HCT116 (cell line): ENCODE measurements at regions not wholly inside any gene's neighbourhood (a gene's known extent, or its start where the extent isn't known, plus 50 kb on each side); places are given as distances from the start of the nearest gene placed in this dataset.

ENCODE experiments used
- ATAC-seq: fragments of 200-7000 bp; cut with Tn5 transposase; 2 replicates; pipeline ENCODE4 v1.9.1; 2020; ENCODE audit warnings: mild to moderate bottlenecking, moderate library complexity
- BruUV-seq: library from RNA; stranded (reverse); fragments of 400-500 nt; replicated peaks from 2 replicates; lab custom pipeline; 2021; lab: Mats Ljungman, UMichigan
- CTCF ChIA-PET: fragments of 300-600 bp; sonication (Branson Sonifier 250); formaldehyde crosslinking; loops from one replicate; lab custom pipeline; 2021; ENCODE audit warnings: antibody characterized with exemption; lab: Charles Lee
- POLR2A ChIA-PET: fragments of 300-600, 350-600 bp; sonication (Branson Sonifier 250); formaldehyde crosslinking; loops from one replicate; lab custom pipeline; 2021; ENCODE audit warnings: antibody characterized with exemption; lab: Charles Lee
- RAD21 ChIA-PET, 2 experiments: fragments of 300-600 bp; sonication (Branson Sonifier 250); formaldehyde crosslinking; loops; one replicate each; lab custom pipeline; 2023; ENCODE audit warnings: low total read pairs in 2 of 2; ENCODE audit not compliant: uncharacterized antibody in 2 of 2, unreplicated experiment in 2 of 2, low non-redundant PET in 1 of 2; lab: Charles Lee
- DNase-seq: peaks from one replicate; pipeline ENCODE4 v3.0.0-alpha.2; 2010; ENCODE audit warnings: low read depth, low spot score
- H2AFZ ChIP-seq: fragments of 200-600 bp; shearing (Covaris generic), sonication (generic); 2 replicates; pipeline ENCODE4 v1.6.1; 2017; ENCODE audit warnings: low read depth, mixed run types, mixed read lengths, antibody characterized with exemption, low read length; ENCODE audit not compliant: poor library complexity, severe bottlenecking
- H3K27ac ChIP-seq: 2 replicates; pipeline ENCODE4 v1.5.1; 2012; ENCODE audit warnings: low read depth, low read length
- H3K27me3 ChIP-seq: fragments of 200-600 bp; sonication (generic); 2 replicates; pipeline ENCODE4 v1.6.1; 2016; ENCODE audit warnings: mixed run types, low read length, mixed read lengths; ENCODE audit not compliant: insufficient read depth
- H3K36me3 ChIP-seq, 2 experiments: fragments of 200-500 bp in 1 of 2; fragments of 200-600 bp in 1 of 2; sonication (Bioruptor generic) in 1 of 2; sonication (generic) in 1 of 2; 2 replicates each; pipeline versions ENCODE4 v1.5.1 to v1.6.1; 2014 to 2016; ENCODE audit warnings: low read length in 2 of 2, inconsistent platforms in 1 of 2, mixed read lengths in 1 of 2, mixed run types in 1 of 2; ENCODE audit not compliant: insufficient read depth in 2 of 2, control insufficient read depth in 1 of 2
- H3K4me1 ChIP-seq, 2 experiments: fragments of 200-600 bp in 1 of 2; sonication (generic) in 1 of 2; 2 replicates each; pipeline versions ENCODE4 v1.5.1 to v1.6.1; 2012 to 2017; ENCODE audit warnings: low read length in 2 of 2, inconsistent platforms in 1 of 2, mild to moderate bottlenecking in 1 of 2, mixed read lengths in 1 of 2, mixed run types in 1 of 2, moderate library complexity in 1 of 2; ENCODE audit not compliant: insufficient read depth in 2 of 2, control insufficient read depth in 1 of 2
- H3K4me2 ChIP-seq: fragments of 200-600 bp; sonication (generic); 2 replicates; pipeline ENCODE4 v1.6.1; 2017; ENCODE audit warnings: mixed run types, low read length, mixed read lengths
- H3K4me3 ChIP-seq, 2 experiments: fragments of 200-600 bp in 1 of 2; sonication (generic) in 1 of 2; replicated peaks in 1 of 2; 2 replicates each; pipeline ENCODE4 v1.5.1; 2011 to 2016; ENCODE audit warnings: low read length in 2 of 2, control low read depth in 1 of 2, low read depth in 1 of 2, mild to moderate bottlenecking in 1 of 2, mixed read lengths in 1 of 2, mixed run types in 1 of 2
- H3K79me2 ChIP-seq: fragments of 200-600 bp; sonication (generic); 2 replicates; pipeline ENCODE4 v1.6.1; 2017; ENCODE audit warnings: mild to moderate bottlenecking, mixed run types, low read length, moderate library complexity, mixed read lengths; ENCODE audit not compliant: insufficient read depth
- H3K9ac ChIP-seq: fragments of 200-600 bp; sonication (generic); 2 replicates; pipeline ENCODE4 v1.6.1; 2016; ENCODE audit warnings: low read length, mixed read lengths
- H3K9me2 ChIP-seq: fragments of 200-600 bp; sonication (generic), shearing (Covaris generic); 2 replicates; pipeline ENCODE4 v1.6.1; 2017; ENCODE audit warnings: mixed run types, mild to moderate bottlenecking, moderate library complexity; ENCODE audit not compliant: insufficient read depth
- H3K9me3 ChIP-seq, 2 experiments: fragments of 200-500 bp in 1 of 2; fragments of 200-600 bp in 1 of 2; sonication (Bioruptor generic) in 1 of 2; sonication (generic) in 1 of 2; 2 replicates each; pipeline ENCODE4 v1.6.1; 2014 to 2017; ENCODE audit warnings: low read length in 2 of 2, mixed read lengths in 2 of 2, inconsistent platforms in 1 of 2, low read depth in 1 of 2, mild to moderate bottlenecking in 1 of 2, mixed run types in 1 of 2, moderate library complexity in 1 of 2; ENCODE audit not compliant: control insufficient read depth in 1 of 2, insufficient read depth in 1 of 2
- H4K20me1 ChIP-seq: fragments of 200-600 bp; sonication (generic), shearing (Covaris generic); 2 replicates; pipeline ENCODE4 v1.6.1; 2017; ENCODE audit warnings: mixed run types, mild to moderate bottlenecking, moderate library complexity; ENCODE audit not compliant: insufficient read depth
- ATF3 ChIP-seq: IDR thresholded peaks from 2 replicates; pipeline ENCODE4 v1.6.1; 2012
- CEBPB ChIP-seq: IDR thresholded peaks from 2 replicates; pipeline ENCODE4 v1.6.1; 2012; ENCODE audit warnings: low read depth
- EGR1 ChIP-seq: IDR thresholded peaks from 2 replicates; pipeline ENCODE4 v1.6.1; 2012; ENCODE audit warnings: low read depth
- ELF1 ChIP-seq: IDR thresholded peaks from 2 replicates; pipeline ENCODE4 v1.6.1; 2012; ENCODE audit warnings: low read depth, borderline replicate concordance
- EZH2 ChIP-seq: fragments of 200-600 bp; sonication (generic); IDR thresholded peaks from 2 replicates; pipeline ENCODE4 v1.6.1; 2017; ENCODE audit warnings: antibody characterized with exemption, mixed run types
- EZH2phosphoT487 ChIP-seq: fragments of 200-600 bp; IDR thresholded peaks from 2 replicates; pipeline ENCODE4 v1.6.1; 2018; ENCODE audit warnings: antibody characterized with exemption, borderline replicate concordance
- JUND ChIP-seq: IDR thresholded peaks from 2 replicates; pipeline ENCODE4 v1.6.1; 2012
- MAX ChIP-seq: IDR thresholded peaks from 2 replicates; pipeline ENCODE4 v1.6.1; 2012
- RAD21 ChIP-seq: IDR thresholded peaks from 2 replicates; pipeline ENCODE4 v1.6.1; 2012; ENCODE audit warnings: low read depth, mild to moderate bottlenecking
- REST ChIP-seq: IDR thresholded peaks from 2 replicates; pipeline ENCODE4 v1.6.1; 2012; ENCODE audit warnings: low read depth
- SIN3A ChIP-seq: IDR thresholded peaks from 2 replicates; pipeline ENCODE4 v1.6.1; 2012; ENCODE audit warnings: low read depth
- SP1 ChIP-seq: IDR thresholded peaks from 2 replicates; pipeline ENCODE4 v1.6.1; 2012; ENCODE audit warnings: low read depth
- YY1 ChIP-seq: IDR thresholded peaks from 2 replicates; pipeline ENCODE4 v1.6.1; 2011; ENCODE audit warnings: low read length, low read depth, moderate library complexity, mild to moderate bottlenecking; ENCODE audit not compliant: insufficient replicate concordance; ENCODE audit errors: extremely low read depth
- ZFX ChIP-seq: fragments of 450-650 bp; IDR thresholded peaks from 2 replicates; pipeline ENCODE4 v1.6.1; 2017
- ZNF274 ChIP-seq: fragments of 200-500 bp; sonication (Bioruptor generic); IDR thresholded peaks from 2 replicates; pipeline ENCODE4 v1.6.1; 2014; ENCODE audit warnings: mild to moderate bottlenecking, low read depth, low read length, inconsistent platforms
- intact Hi-C: fragments of 100-400 bp; cut with micrococcal nuclease; formaldehyde crosslinking; loops from 2 replicates; pipeline ENCODE4 v1.10.0; 2022
- TF ChIP-seq, protein P1 (sequence below): IDR thresholded peaks from 2 replicates; pipeline ENCODE4 v1.6.1; 2011; ENCODE audit warnings: mild to moderate bottlenecking, low read length, moderate library complexity; ENCODE audit not compliant: insufficient replicate concordance; ENCODE audit errors: extremely low read depth

- ChIA-PET CTCF (no interaction called here), POLR2A (no interaction called here), RAD21 (no interaction called here)
- no peak for ATAC-seq
- no peaks in the 10 kb centered on the region for H3K9me2 ChIP-seq
- H3K9ac ChIP-seq = no peak overlapping the region
- no peak overlapping the region for H3K4me2 ChIP-seq
- H3K27me3 ChIP-seq = no peaks in the 10 kb centered on the region
- H4K20me1 ChIP-seq = no peaks in the 10 kb centered on the region
- no peaks in the 10 kb centered on the region for H3K36me3 ChIP-seq
- DNase-seq = no peak
- no TSS peak for BruUV-seq
- H2AFZ ChIP-seq = no peak overlapping the region
- no peaks in the 10 kb centered on the region for H3K79me2 ChIP-seq
- H3K4me1 ChIP-seq = no peaks in the 10 kb centered on the region
- no peak overlapping the region for H3K27ac ChIP-seq
- no peaks in the 10 kb centered on the region for H3K9me3 ChIP-seq
- intact Hi-C loops = no loop called here
- H3K4me3 ChIP-seq = no peak overlapping the region
- no peak for TF ChIP-seq MAX
- no peak for TF ChIP-seq SIN3A
- TF ChIP-seq, protein P1, sequence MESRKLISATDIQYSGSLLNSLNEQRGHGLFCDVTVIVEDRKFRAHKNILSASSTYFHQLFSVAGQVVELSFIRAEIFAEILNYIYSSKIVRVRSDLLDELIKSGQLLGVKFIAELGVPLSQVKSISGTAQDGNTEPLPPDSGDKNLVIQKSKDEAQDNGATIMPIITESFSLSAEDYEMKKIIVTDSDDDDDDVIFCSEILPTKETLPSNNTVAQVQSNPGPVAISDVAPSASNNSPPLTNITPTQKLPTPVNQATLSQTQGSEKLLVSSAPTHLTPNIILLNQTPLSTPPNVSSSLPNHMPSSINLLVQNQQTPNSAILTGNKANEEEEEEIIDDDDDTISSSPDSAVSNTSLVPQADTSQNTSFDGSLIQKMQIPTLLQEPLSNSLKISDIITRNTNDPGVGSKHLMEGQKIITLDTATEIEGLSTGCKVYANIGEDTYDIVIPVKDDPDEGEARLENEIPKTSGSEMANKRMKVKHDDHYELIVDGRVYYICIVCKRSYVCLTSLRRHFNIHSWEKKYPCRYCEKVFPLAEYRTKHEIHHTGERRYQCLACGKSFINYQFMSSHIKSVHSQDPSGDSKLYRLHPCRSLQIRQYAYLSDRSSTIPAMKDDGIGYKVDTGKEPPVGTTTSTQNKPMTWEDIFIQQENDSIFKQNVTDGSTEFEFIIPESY = no peak
- TF ChIP-seq ATF3 = no peak
- TF ChIP-seq YY1 = no peak
- no peak for TF ChIP-seq ZFX
- no peak for TF ChIP-seq EGR1
- TF ChIP-seq EZH2 = no peak
- TF ChIP-seq ZNF274 = no peak
- TF ChIP-seq REST = no peak
- no peak for TF ChIP-seq ELF1
- TF ChIP-seq JUND = no peak
- no peak for TF ChIP-seq CEBPB
- TF ChIP-seq EZH2phosphoT487 = no peak
- TF ChIP-seq RAD21 = no peak
- TF ChIP-seq SP1 = no peak
- TF ChIP-seq, all 23 proteins: peak for 0
Measured at GRCh38 chrX:26889574-26889973, 573.6 kb downstream of the PPP4R3C start.
